Right lobe of liver (tissue), 6 donors: ENCODE measurements at regions not wholly inside any gene's neighbourhood (a gene's known extent, or its start where the extent isn't known, plus 50 kb on each side); places are given as distances from the start of the nearest gene placed in this dataset.

Source experiments
- ATAC-seq, 4 donors: fragments of 200-7000 bp; cut with Tn5 transposase; one replicate each; pipeline ENCODE4 v1.9.1; 2020; ENCODE audit warnings: mild to moderate bottlenecking in 4 of 4, moderate library complexity in 4 of 4
- DNase-seq, 3 donors: peaks; one replicate each; pipeline ENCODE4 v3.0.0-alpha.2; 2020
- H3K27ac ChIP-seq, 3 donors: fragments of 200-600 bp; one replicate each; pipeline ENCODE4 v1.8.0; 2022
- H3K27me3 ChIP-seq, 2 donors: fragments of 200-600 bp; one replicate each; pipeline ENCODE4 v1.8.0; 2022
- H3K36me3 ChIP-seq, 4 donors: fragments of 200-600 bp; sonication (generic) in 1 of 4; one replicate each; pipeline versions ENCODE4 v1.5.1 to v1.8.0; 2017 to 2022; ENCODE audit warnings: control low read depth in 1 of 4
- H3K4me1 ChIP-seq, 4 donors: fragments of 200-600 bp; sonication (generic) in 1 of 4; one replicate each; pipeline versions ENCODE4 v1.5.1 to v1.8.0; 2017 to 2022; ENCODE audit warnings: control low read depth in 1 of 4
- H3K4me3 ChIP-seq, 3 donors: fragments of 200-600 bp; one replicate each; pipeline ENCODE4 v1.8.0; 2022
- H3K9me3 ChIP-seq, 4 donors: fragments of 200-600 bp; sonication (generic) in 1 of 4; one replicate each; pipeline versions ENCODE4 v1.5.1 to v1.8.0; 2017 to 2022; ENCODE audit warnings: control low read depth in 1 of 4
- CTCF ChIP-seq, 4 donors: fragments of 200-600 bp in 3 of 4; fragments of 450-650 bp in 1 of 4; IDR thresholded peaks; one replicate each; pipeline versions ENCODE4 v1.5.1 to v1.8.0; 2016 to 2022; ENCODE audit warnings: antibody characterized with exemption in 4 of 4, mild to moderate bottlenecking in 2 of 4
- POLR2A ChIP-seq: fragments of 450-650 bp; IDR thresholded peaks from one replicate; pipeline ENCODE4 v1.6.1; 2017; ENCODE audit warnings: antibody characterized with exemption, mild to moderate bottlenecking
- WGBS: methylation state at CpG from one replicate; pipeline ENCODE4 v1.1.6; 2018; ENCODE audit warnings: low coverage, low lambda C conversion rate; ENCODE audit not compliant: insufficient coverage; ENCODE audit errors: missing lambda C conversion rate; 5-methylcytosine and 5-hydroxymethylcytosine counted together
- intact Hi-C, 2 donors: fragments of 100-400 bp; cut with DNase I; formaldehyde crosslinking; loops; one replicate each; pipeline versions ENCODE4 v1.11.2 to v1.14.1; 2022
- donor health status: DM: no; HTN: yes; CAD: no.
- donor health status: DM: no; HTN: no; CAD: no.
- donor health status: DM: no; HTN: no; CAD: no.
- donor health status: DM: no; HTN: yes; CAD: no.
- donor health status: DM: no; HTN: yes; CAD: no.

- ATAC-seq (no peak), DNase-seq (no peak)
- Histone ChIP-seq H3K36me3 (no peaks in the 10 kb centered on the region), H3K27ac (no peak overlapping the region), H3K27me3 (no peaks in the 10 kb centered on the region), H3K4me3 (no peak overlapping the region), H3K9me3 (no peaks in the 10 kb centered on the region), H3K4me1 (no peaks in the 10 kb centered on the region)
- intact Hi-C loops = no loop called here
- no peak for TF ChIP-seq POLR2A
- TF ChIP-seq CTCF (IDR thresholded peaks at IDR 0.05) = no peak
These were observed 603.7 kb upstream of the CDH8 start for GRCh38 chr16:62639890-62640289.

GRCh38 chr16:62638964-62639870, 603.0 kb upstream of the CDH8 start:
- Histone ChIP-seq H3K27me3 (no peaks in the 10 kb centered on the region), H3K36me3 (no peaks in the 10 kb centered on the region), H3K4me3 (no peak overlapping the region), H3K4me1 (no peaks in the 10 kb centered on the region), H3K9me3 (no peaks in the 10 kb centered on the region), H3K27ac (no peak overlapping the region)
- DNase-seq (no peak), ATAC-seq (no peak)
- intact Hi-C loops = no loop called here
- 19% methylated on average over 5 of the region's 5 CpGs for WGBS
- TF ChIP-seq CTCF (IDR thresholded peaks at IDR 0.05) (no peak), POLR2A (no peak)

- no peak for TF ChIP-seq CTCF (IDR thresholded peaks at IDR 0.05)
- no peak for TF ChIP-seq POLR2A
- Histone ChIP-seq H3K36me3 (no peaks in the 10 kb centered on the region), H3K27me3 (no peaks in the 10 kb centered on the region), H3K4me1 (no peaks in the 10 kb centered on the region), H3K27ac (no peak overlapping the region), H3K4me3 (no peak overlapping the region), H3K9me3 (no peaks in the 10 kb centered on the region)
- intact Hi-C loops = no loop called here
- 28% methylated on average over 4 of the region's 4 CpGs for WGBS
- DNase-seq = no peak
- ATAC-seq = no peak
These were observed 602.2 kb upstream of the CDH8 start for GRCh38 chr16:62638324-62638911.

GRCh38 chr16:62625326-62625725, 589.1 kb upstream of the CDH8 start:
- DNase-seq (no peak), ATAC-seq (no peak)
- H3K27ac ChIP-seq = no peak overlapping the region
- TF ChIP-seq POLR2A = no peak
- TF ChIP-seq CTCF (IDR thresholded peaks at IDR 0.05) = no peak
- H3K4me1 ChIP-seq = no peaks in the 10 kb centered on the region
- WGBS = 2% methylated on average over 2 of the region's 2 CpGs
- H3K36me3 ChIP-seq = no peaks in the 10 kb centered on the region
- H3K9me3 ChIP-seq = no peaks in the 10 kb centered on the region
- intact Hi-C loops = no loop called here
- H3K27me3 ChIP-seq = no peaks in the 10 kb centered on the region
- no peak overlapping the region for H3K4me3 ChIP-seq
